ENCODE measurements at regions not wholly inside any gene's neighbourhood (a gene's known extent, or its start where the extent isn't known, plus 50 kb on each side); places are given as distances from the start of the nearest gene placed in this dataset.

DNA sequence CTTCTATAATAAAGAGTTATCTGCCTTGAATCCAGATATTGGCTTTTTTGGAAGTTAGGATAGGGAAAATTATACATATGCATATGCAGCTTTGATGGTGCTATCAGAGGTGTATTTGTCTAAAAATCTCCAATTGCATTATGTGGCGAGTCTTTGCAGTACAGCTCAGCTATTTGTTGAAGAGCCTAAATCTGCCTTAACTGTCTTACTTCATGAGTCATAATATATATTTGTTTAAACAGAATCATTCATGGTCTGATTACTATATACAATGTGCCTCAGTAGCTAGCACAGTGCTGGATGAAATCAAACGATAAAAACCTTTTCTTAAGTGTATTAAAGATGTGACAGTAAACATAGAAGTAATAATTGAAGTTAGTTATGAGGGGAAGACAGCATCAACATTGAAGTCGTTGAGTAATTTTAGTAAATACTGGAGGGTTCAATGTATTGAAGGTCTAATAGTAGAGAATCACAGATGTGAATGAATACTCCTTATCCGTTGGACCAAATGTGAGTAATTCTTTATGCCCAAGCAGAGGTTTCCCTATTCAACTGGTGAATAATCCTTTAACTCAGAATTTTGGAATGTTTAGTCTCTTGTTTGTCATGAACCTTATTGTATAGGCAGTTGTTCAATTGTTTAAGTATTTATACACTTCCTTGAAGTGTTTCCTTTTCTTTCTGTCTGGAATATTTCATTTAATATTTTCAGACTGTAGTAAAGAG, 74.8 kb upstream of the NAALADL2 start:
- H3K4me1 ChIP-seq (ENCODE audit: control insufficient read depth, extremely low read depth, insufficient read depth, low read length), result peaks cover 2% of the 10 kb centered on the region
- intact Hi-C loops (cut with micrococcal nuclease), result no loop called here
- peak; percentile 22 for DNase-seq (ENCODE audit: low read depth, low spot score)
- TF ChIP-seq GATA2 (IDR thresholded peaks at IDR 0.05; ENCODE audit: insufficient read depth, insufficient read length, low read depth, low read length) (no peak), EZH2 (IDR thresholded peaks at IDR 0.05; ENCODE audit: borderline replicate concordance, low read depth, low read length, severe bottlenecking) (no peak)
- H2AFZ ChIP-seq (ENCODE audit: low read depth, low read length), result no peak overlapping the region
- no TSS peak for BruUV-seq (replicated peaks)
- CTCF ChIA-PET, result no interaction called here
- H3K79me2 ChIP-seq (ENCODE audit: control insufficient read depth, insufficient read depth, low read length), result no peaks in the 10 kb centered on the region
- H3K9me3 ChIP-seq (replicated peaks; ENCODE audit: control insufficient read depth, insufficient read depth, low read length), result no peaks in the 10 kb centered on the region
- H3K4me3 ChIP-seq (replicated peaks in 1 of 3; ENCODE audit: insufficient read depth in 1 of 3, low read depth in 1 of 3, low read length in 3 of 3), result no peak overlapping the region
- H3K4me2 ChIP-seq (ENCODE audit: insufficient read depth, low read length), result no peak overlapping the region
- no peak overlapping the region for H3K27ac ChIP-seq (ENCODE audit: insufficient read depth, low read depth, low read length)
- no peaks in the 10 kb centered on the region for H3K27me3 ChIP-seq (ENCODE audit: control insufficient read depth in 2 of 2, insufficient read depth in 2 of 2, low read length in 2 of 2)
- POLR2A ChIA-PET, result no interaction called here
- H3K9ac ChIP-seq (replicated peaks; ENCODE audit: extremely low read depth, insufficient read depth, low read length), result no peak overlapping the region
- dilution Hi-C loops (cut with MboI; ENCODE audit: extremely low pct_ligation_motif_present, low sequenced_read_pairs), result no loop called here
- no peak for FAIRE-seq
- H4K20me1 ChIP-seq (replicated peaks; ENCODE audit: control insufficient read depth, extremely low read depth, insufficient read depth, low read length), result no peaks in the 10 kb centered on the region
- H3K9me1 ChIP-seq (replicated peaks; ENCODE audit: control insufficient read depth, extremely low read depth, insufficient read depth, low read length), result no peaks in the 10 kb centered on the region
- no peaks in the 10 kb centered on the region for H3K36me3 ChIP-seq (ENCODE audit: control insufficient read depth in 2 of 2, extremely low read depth in 1 of 2, insufficient read depth in 2 of 2, low read length in 2 of 2)

- Histone ChIP-seq H2AFZ (ENCODE audit: low read depth, low read length) (no peak overlapping the region), H3K4me2 (ENCODE audit: insufficient read depth, low read length) (no peak overlapping the region), H3K9me1 (replicated peaks; ENCODE audit: control insufficient read depth, extremely low read depth, insufficient read depth, low read length) (no peaks in the 10 kb centered on the region), H3K4me1 (ENCODE audit: control insufficient read depth, extremely low read depth, insufficient read depth, low read length) (peaks cover 2% of the 10 kb centered on the region), H3K36me3 (ENCODE audit: control insufficient read depth in 2 of 2, extremely low read depth in 1 of 2, insufficient read depth in 2 of 2, low read length in 2 of 2) (no peaks in the 10 kb centered on the region), H3K27me3 (ENCODE audit: control insufficient read depth in 2 of 2, insufficient read depth in 2 of 2, low read length in 2 of 2) (no peaks in the 10 kb centered on the region), H3K9ac (replicated peaks; ENCODE audit: extremely low read depth, insufficient read depth, low read length) (no peak overlapping the region), H3K9me3 (replicated peaks; ENCODE audit: control insufficient read depth, insufficient read depth, low read length) (no peaks in the 10 kb centered on the region), H3K79me2 (ENCODE audit: control insufficient read depth, insufficient read depth, low read length) (no peaks in the 10 kb centered on the region), H3K27ac (ENCODE audit: insufficient read depth, low read depth, low read length) (no peak overlapping the region), H3K4me3 (replicated peaks in 1 of 3; ENCODE audit: insufficient read depth in 1 of 3, low read depth in 1 of 3, low read length in 3 of 3) (no peak overlapping the region), H4K20me1 (replicated peaks; ENCODE audit: control insufficient read depth, extremely low read depth, insufficient read depth, low read length) (no peaks in the 10 kb centered on the region)
- intact Hi-C loops (cut with micrococcal nuclease), result no loop called here
- ChIA-PET CTCF (no interaction called here), POLR2A (no interaction called here)
- DNase-seq (ENCODE audit: low read depth, low spot score) (no peak), FAIRE-seq (no peak)
- TF ChIP-seq, protein P1, sequence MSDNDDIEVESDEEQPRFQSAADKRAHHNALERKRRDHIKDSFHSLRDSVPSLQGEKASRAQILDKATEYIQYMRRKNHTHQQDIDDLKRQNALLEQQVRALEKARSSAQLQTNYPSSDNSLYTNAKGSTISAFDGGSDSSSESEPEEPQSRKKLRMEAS (IDR thresholded peaks at IDR 0.05; ENCODE audit: insufficient read depth, insufficient read length), result no peak
- TF ChIP-seq JUN (IDR thresholded peaks at IDR 0.05; ENCODE audit: borderline replicate concordance, insufficient read depth, insufficient read length, low read depth) (no peak), GATA2 (IDR thresholded peaks at IDR 0.05; ENCODE audit: insufficient read depth, insufficient read length, low read depth, low read length) (no peak), POLR2AphosphoS5 (IDR thresholded peaks at IDR 0.05; ENCODE audit: insufficient read depth, low read depth, low read length) (no peak), CTCF (IDR thresholded peaks at IDR 0.05; ENCODE audit: extremely low read depth in 1 of 2, insufficient read depth in 1 of 2, low read depth in 1 of 2, low read length in 2 of 2) (no peak), MYC (IDR thresholded peaks at IDR 0.05; ENCODE audit: low read depth, low read length) (no peak), FOS (IDR thresholded peaks at IDR 0.05; ENCODE audit: borderline replicate concordance, insufficient read depth, low read length) (no peak)
- no TSS peak for BruUV-seq (replicated peaks)
- dilution Hi-C loops (cut with MboI; ENCODE audit: extremely low pct_ligation_motif_present, low sequenced_read_pairs), result no loop called here
Measured at GRCh38 chr3:174786825-174787224, 72.3 kb upstream of the NAALADL2 start.

All from endothelial cell of umbilical vein (primary cell).